GM12801 (cell line): ENCODE measurements at regions not wholly inside any gene's neighbourhood (a gene's known extent, or its start where the extent isn't known, plus 50 kb on each side); places are given as distances from the start of the nearest gene placed in this dataset.

ENCODE experiments used
- TF ChIP-seq, protein P1 (sequence below): IDR thresholded peaks from one replicate; pipeline ENCODE4 v1.5.1; 2011; ENCODE audit warnings: control low read depth; ENCODE audit not compliant: insufficient read length; ENCODE audit errors: extremely low read depth

DNA sequence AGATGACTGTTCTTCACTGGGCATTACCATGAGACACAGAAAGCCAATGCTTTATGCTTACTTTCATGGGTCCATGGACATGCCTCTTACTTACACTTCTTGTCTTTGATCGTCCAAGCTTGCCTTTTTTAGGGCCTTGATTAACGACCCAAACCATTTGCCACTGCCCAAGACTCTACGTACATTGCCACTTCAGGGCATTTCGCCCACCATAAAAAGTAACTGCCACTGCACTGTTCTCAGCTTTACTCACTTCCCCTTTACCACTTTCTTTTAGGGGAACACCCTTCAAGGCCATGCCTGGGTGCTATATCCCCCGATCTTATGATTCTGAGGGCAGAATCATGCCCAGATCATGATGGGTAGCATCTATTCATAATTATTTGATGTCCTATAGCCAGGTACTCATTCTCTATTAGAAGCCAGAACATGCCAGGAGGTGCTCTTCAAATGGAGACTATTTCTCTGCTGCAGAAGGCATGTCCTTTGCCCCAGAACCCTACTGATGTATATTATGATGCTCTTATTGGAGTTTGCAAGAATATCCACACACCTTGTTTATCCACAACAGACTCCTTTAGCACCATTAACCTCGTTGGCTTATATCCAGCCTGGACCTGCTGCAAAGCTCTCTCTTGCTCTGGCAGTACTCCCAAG is 64.1 kb upstream of the RAD23B start:
- TF ChIP-seq, protein P1, sequence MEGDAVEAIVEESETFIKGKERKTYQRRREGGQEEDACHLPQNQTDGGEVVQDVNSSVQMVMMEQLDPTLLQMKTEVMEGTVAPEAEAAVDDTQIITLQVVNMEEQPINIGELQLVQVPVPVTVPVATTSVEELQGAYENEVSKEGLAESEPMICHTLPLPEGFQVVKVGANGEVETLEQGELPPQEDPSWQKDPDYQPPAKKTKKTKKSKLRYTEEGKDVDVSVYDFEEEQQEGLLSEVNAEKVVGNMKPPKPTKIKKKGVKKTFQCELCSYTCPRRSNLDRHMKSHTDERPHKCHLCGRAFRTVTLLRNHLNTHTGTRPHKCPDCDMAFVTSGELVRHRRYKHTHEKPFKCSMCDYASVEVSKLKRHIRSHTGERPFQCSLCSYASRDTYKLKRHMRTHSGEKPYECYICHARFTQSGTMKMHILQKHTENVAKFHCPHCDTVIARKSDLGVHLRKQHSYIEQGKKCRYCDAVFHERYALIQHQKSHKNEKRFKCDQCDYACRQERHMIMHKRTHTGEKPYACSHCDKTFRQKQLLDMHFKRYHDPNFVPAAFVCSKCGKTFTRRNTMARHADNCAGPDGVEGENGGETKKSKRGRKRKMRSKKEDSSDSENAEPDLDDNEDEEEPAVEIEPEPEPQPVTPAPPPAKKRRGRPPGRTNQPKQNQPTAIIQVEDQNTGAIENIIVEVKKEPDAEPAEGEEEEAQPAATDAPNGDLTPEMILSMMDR, result no peak

- TF ChIP-seq, protein P1, result no peak
These were observed 63.5 kb upstream of the RAD23B start for GRCh38 chr9:107219486-107220077.

GRCh38 chr9:107221321-107221720 is 61.8 kb upstream of the RAD23B start:
- TF ChIP-seq, protein P1, result no peak

GRCh38 chr9:107222020-107222522 is 61.0 kb upstream of the RAD23B start:
- TF ChIP-seq, protein P1, result no peak

DNA sequence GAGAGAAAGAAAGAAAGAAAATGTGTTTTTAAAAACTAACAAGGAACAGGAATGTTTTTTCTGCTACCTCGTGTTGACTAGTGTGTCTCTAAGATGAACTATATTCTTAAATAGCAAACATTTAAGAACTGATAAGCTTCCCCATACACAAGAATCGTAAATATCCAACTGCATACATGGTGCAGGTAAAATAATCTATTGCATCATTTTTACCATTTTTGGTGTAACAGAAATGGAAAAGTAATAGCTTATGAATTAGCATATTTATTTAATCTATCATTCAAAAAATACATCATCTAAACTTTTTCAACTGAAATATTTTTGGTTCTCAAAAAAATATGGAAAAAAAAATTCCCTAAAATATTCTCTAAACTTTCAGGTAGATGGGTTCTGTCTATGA is 59.7 kb upstream of the RAD23B start:
- TF ChIP-seq, protein P1, result no peak

DNA sequence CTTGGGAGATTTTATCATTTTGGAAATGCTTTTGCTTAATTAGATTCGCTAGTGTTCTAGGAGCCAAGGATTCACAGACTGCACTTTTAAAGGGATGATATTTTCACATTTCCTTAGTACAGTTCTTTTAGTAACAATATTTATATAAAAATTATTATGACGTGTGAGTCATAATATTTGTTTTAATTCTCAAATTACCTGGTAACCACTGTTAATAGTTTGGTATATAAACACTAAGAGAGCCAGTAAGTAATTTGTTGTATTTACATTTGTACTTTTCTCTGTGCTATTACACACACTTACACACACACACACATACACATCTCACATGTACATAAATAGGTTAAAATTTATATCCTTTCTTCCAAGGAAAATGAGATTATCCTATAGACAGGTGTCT is 58.8 kb upstream of the RAD23B start:
- TF ChIP-seq, protein P1, result no peak

DNA sequence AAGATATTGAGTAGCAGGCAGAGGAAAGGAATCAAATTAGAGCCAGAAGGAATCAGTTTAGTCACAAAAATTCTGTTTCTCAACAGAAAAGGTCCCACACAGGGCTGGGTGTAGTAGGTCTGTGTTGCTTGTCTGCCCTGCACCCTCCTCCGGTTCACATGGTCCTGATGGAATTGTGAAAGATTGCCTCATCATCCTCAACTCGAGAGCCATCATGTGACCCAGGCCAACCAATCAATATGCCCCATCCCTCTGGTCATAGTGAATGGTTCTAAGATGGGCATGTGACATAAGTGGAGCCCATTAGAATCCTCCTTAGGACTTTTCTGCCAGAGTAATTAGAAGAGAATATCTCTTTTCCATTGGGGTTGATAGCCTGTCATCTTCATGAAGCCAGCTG is 56.7 kb upstream of the RAD23B start:
- TF ChIP-seq, protein P1, result no peak
